NCI-H2107 treated with DMSO at 0.1 percent for 48 hours (cell line): ENCODE measurements at regions not wholly inside any gene's neighbourhood (a gene's known extent, or its start where the extent isn't known, plus 50 kb on each side); places are given as distances from the start of the nearest gene placed in this dataset.
"Not testable (repeated sequence)": the region's sequence is repeated elsewhere in the genome, so short reads cannot be mapped to it uniquely, and the experiment has no call there.

Experiments
- DNase-seq: peaks from one replicate; lab custom pipeline; 2025; ENCODE audit not compliant: unreplicated experiment; lab: John Stamatoyannopoulos, UW

DNA sequence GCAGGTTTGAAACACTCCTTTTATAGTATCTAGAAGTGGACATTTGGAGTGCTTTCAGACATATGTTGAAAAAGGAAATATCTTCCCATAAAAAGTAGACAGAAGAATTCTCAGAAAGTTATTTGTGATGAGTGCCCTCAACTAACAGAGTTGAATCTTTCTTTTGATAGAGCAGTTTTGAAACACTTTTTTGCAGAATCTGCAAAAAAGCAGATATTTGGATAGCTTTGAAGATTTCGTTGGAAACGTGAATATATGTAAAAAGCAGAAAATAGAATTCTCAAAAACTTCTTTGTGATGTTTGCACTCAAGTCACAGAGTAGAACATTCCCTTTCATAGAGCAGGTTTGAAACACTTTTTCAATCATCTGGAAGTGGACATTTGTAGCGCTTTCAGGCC, 676.4 kb upstream of the ZNF337 start:
- not testable (repeated sequence) for DNase-seq

DNA sequence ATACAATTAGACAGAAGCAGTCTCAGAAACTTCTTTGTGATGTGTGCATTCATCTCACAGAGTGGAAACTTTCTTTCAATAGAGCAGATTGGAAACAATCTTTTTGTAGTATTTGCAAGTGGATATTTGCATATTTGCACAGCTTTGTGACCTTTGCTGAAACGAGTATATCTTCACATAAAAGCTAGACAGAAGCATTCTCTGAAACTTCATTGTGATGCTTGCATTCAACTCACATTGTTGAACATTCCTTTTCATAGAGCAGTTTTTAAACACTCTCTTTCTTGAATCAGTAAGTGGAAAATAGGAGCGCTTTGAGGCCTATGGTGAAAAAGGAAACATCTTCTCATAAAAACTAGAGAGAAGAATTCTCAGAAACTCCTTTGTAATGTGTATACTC, 657.9 kb upstream of the ZNF337 start:
- no peak for DNase-seq

DNA sequence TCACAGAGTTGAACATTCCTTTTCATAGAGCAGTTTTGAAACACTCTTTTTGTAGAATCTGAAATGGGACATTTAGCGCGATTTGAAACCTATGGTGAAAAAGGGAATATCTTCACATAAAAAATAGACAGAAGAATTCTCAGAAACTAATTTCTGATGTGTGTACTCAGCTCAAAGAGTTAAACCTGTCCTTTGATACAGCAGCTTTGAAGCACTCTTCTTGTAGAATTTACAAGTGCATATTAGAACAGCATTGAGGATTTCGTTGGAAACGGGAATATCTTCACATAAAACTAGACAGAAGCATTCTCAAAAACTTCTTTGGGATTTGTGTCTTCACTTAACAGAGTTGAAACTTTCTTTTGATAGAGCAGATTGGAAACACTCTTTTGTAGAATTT, 650.7 kb upstream of the ZNF337 start:
- DNase-seq, result no peak

DNA sequence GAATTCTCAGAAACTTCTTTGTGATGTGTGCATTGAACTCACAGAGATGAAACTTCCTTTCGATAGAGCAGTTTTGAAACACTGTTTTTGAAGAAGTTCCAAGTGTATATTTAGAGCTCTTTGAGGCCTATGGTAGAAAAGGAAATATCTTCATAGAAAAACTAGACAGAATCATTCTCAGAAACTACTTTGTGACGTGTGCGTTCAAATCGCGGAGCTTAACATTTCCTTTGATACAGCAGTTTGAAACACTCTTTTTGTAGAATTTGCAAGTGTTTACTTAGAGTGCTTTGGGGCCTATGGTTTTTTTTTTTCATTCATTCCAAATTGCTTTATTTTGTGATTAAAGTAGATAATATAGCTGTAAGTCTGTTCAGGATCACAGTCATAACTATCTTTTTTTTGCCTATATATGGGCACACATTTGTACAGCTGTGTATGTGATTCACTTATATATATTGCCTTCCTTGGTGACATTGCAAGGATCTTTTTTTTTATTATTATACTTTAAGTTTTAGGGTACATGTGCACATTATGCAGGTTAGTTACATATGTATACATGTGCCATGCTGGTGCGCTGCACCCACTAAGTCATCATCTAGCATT, 643.9 kb upstream of the ZNF337 start:
- not testable (repeated sequence) for DNase-seq

DNA sequence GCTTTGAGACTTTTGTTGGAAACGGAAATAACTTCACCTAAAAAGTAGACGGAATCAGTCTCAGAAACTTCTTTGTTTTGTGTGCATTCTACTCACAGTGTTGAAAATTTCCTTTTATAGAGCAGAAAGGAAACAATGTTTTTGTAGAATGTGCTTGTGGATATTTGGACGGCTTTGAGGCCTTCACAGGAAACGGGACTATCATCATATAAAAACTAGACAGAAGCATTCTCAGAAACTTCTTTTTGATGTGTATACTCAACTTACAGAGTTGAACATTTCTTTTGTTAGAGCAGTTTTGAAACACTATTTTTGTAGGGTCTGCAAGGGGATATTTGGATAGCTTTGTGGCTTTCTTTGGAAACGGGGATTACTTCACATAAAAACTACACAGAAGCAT, 627.5 kb upstream of the ZNF337 start:
- DNase-seq, result no peak

DNA sequence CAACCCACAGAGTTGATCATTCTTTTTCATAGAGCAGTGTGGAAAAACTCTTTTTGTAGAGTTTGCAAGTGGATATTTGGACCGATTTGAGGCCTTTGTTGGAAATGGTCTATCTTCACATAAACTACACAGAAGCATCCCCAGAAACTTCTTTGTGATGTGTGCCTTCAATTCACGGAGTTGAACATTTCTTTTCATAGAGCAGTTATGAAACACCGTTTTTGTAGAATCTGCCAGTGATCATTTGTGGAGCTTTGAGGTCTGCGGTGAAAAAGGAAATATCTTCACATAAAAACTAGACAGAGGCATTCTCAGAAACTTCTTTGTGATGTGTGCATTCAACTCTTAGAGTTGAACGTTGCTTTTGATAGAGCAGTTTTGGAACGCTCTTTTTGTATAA, 618.4 kb upstream of the ZNF337 start:
- no peak for DNase-seq

DNA sequence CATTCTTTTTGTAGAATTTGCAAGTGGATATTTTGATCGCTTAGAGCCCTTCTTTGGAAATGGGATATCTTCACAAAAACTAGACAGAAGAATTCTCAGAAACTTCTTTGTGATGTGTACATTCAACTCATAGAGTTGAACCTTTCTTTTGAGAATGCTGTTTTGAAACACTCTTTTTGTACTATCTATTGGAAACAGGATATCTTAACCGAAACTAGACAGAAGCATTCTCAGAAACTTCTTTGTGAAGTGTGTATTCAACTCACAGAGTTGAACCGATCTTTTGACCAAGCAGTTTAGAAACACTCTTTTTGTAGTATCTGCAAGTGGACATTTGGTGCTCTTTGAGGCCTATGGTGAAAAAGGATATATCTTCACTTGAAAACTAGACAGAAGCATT, 613.1 kb upstream of the ZNF337 start:
- DNase-seq, result not testable (repeated sequence)

DNA sequence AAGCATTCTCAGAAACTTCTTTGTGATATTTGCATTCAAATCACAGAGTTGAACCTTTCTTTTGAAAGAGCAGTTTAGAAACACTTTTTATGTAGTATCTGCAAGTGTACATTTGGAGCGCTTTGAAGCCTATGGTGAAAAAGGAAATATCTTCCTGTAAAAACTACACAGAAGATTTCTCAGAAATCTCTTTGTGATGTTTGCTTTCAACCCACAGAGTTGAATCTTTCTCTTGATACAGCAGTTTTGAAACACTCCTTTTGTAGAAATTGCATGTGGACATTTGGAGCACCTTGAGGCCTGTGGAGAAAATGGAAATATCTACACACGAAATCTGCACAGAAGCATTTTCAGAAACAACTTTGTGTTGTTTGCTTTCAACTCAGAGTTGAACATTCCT, 612.3 kb upstream of the ZNF337 start:
- DNase-seq, result no peak

DNA sequence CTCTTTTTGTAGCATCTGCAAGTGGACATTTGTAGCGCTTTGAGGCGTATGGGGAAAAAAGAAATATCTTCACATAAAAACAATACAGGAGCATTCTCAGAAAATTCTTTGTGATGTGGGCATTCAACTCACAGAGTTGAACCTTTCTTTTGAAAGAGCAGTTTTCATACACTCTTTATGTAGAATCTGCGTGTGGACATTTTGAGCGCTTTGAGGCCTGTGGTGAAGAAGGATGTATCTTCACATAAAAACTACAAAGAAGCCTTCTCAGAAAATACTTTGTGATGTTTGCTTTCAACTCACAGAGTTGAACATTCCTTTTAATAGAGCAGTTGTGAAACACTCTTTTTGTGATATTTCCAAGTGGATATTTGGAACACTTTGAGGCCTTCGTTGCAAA, 598.4 kb upstream of the ZNF337 start:
- no peak for DNase-seq

DNA sequence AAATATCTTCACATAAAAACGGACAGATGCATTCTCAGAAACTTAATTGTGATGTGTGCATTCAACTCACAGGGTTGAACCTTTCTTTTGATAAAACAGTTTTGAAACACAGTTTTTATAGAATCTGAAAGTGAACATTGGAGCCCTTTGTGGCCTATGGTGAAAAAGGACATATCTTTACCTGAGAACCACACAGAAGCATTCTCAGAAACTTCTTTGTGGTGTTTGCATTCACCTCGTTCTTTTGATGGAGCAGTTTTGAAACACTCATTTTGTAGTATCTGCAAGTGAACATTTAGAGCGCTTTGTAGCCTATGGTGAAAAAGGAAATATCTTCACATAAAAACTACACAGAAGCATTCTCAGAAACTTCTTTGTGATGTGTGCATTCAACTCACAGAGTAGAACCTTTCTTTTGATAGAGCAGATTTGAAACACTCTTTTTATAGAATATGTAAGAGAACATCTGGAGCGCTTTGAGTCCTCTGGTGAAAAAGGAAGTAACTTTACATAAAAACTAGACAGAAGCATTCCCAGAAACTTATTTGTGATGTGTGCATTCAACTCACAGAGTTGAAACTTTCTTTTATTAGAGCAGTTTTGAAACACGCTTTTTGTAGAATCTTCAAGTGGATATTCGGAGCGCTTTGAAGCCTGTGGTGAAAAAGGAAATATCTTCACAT, 591.9 kb upstream of the ZNF337 start:
- DNase-seq, result not testable (repeated sequence)

DNA sequence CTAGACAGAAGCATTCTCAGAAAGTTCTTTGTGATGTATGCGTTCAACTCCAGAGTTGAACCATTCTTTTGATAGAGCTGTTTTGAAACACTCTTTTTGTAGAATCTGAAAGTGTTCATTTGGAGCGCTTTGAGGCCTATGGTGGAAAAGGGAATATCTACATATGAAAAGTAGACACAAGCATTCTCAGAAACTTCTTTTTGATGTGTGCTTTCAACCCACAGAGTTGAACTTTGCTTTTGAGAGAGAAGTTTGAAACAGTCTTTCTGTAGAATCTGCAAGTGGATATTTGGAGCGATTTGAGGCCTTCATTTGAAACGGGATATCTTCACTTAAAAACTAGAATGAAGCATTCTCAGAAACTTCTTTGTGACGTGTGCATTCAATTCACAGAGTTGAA, 582.6 kb upstream of the ZNF337 start:
- no peak for DNase-seq

DNA sequence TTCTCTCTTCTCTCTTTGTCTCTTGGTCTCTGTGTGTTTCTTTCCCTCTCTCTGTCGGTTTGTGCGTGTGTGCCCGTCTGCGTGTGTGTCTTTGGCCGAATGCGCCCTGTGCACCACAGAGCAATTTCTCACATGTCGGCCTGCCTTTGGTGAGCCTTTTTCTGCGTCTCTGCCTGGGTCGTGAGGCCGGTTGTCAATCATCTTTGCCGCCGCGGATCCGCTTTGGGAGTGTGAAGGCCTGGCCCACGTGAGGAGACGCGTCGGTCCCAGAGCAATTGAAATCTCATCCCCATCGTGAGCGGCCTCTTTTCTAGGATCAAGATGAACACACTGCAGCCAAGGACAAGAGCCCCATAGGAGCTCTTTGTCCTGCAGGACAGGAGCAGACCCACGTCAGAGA, 580.7 kb upstream of the ZNF337 start:
- no peak for DNase-seq

DNA sequence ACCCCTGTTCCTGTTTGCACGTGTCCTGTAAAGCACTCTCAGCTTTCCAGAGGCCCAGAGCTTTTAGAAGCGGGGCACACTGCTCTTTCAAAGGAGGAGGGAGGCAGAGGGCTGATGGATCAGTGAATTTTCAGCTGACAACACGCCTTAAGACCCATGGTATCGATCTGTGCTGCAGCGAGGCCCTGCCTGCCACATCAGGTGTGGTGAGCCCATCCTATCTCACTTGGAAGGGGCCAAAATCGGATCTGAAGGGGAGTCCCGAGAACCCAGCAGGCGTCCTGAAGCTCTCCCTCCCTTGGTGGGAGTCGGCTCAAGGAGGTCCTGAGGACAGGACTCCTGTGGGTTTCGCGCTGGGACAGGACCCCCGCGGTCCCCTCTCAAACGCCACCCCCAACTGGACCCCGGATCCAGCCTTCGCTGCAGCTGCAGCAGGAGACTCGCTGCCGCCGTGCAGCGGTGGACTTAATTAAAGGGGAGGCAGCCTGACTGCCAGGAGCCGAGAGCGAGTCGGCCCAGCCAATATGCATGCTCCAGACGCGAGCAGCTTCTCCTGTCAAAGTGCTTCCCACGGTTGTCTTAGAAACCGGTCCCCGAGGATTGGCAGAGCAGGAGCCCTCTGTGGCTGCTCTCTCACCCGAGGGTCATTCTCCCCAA, 580.0 kb upstream of the ZNF337 start:
- no peak for DNase-seq

DNA sequence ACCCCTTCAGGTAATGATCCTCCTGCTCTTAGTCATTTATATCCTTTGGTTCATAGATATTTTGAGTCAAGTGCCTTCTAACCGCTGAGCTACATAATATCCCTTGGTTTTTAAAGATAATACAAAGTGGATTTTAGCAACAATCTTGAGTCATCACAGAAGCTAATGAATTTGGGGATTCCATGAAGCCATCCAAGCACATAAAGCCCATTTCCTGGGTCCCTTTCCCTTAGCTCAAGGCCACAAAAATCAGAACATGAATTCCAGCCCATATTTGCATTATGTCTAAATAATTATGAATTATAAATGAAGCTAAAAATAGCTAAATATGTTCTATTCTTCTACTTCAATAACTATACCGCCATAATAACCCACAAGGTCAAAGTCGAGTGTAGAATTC, 572.1 kb upstream of the ZNF337 start:
- DNase-seq, result not testable (repeated sequence)

DNA sequence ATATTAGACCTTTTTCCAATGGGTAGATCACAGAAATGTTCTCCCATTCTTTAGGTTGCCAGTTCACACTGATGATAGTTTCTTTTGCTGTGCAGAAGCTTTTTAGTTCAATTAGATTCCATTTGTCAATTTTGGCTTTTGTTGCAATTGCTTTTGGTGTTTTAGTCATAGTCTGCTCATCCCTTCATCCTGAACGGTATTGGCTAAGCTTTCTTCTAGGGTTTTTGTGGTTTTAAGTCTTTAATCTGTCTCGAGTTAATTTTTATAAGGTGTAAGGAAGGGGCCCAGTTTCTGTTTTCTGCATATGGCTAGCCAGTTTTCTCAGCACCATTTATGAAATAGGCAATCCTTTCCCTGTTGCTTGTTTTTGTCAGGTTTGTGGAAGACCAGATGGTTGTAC, 564.3 kb upstream of the ZNF337 start:
- not testable (repeated sequence) for DNase-seq

DNA sequence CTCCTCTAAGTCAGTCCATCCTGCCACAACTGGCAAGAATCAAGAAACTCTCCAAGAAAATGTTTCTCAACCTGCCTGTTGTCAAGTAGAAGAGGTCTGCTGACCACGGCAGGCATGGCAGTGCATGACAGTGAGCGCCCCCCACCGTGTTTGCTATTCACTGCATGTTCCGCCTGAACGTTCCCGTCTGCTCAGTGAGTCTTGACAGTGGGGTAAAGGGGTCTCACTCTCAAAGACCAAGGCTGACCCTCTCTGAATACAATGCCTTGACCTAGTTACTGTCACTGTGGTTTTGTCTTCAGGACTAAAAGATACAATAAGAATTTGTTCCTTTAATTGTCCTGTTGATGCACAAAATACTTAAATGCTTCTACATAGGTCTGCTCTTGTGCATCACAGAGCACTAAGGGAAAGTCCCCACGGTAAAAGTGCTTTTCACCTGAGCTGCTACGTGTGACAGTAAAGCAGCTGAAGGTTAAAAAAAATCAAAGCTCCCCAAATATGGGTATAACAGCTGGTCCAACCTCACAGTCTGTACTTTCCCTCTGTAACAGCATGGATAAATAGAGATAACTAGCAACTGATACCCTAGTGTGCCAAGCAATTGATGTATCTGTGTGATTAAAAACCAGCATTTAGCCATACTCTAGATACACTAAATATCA, 555.8 kb upstream of the ZNF337 start:
- DNase-seq, result not testable (repeated sequence)

DNA sequence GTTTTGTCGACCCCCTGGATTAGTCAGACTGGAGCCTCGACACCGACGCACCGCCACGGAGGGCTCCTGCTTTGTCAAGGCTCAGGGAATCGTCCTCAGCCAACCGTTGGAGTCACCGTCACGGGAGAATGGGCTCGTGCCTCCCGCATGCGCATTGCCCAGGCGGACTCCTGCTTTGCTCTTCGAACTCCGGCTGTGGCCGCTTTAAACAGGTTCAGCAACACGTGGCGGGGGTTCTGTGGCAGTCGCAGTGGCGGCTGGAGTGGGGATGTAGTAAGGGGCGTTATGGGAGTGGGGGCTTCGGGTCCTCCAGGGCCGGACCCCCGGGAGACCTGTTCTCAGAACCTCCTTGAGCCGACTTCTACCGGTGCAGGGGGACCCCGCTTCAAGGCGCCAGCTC, 554.7 kb upstream of the ZNF337 start:
- DNase-seq, result not testable (repeated sequence)

DNA sequence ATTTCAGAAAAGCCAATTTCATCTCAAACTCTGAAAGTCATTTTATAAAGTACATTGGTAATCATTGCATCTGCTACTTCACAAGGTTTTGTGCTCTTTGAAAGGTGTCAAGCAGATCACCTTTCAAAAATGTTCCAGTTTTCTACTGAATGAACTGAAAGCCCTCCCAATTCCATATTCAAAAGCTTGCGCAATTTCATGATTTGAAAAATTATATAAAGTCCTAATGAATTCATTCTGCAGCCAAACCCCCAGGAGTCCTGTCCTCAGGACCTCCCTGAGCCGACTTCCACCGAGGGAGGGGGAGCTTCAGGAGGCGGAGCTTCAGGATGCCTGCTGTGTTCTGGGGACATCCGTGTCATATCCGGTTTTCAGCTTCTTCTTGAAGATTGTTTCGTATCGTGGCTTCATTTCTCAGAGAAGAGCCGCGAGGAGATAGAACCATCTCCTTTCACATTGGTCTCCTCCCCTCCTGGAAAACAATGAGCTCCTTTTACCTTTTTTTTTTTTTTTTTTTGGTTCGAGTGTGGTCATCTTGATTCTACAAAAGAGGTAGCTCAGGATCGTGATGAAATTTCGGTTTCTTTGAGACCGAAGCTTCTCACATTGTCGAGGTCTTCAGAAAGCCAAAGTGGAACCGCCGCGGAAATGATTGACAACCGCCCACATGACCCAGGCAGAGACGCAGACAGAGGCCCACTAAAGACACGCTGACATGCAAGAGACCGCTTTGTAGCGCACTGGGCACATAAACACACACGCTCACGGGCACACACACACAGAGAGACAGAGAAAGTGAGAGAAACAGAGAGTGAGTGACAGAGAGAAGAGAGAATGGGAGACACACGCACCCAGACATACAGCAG, 553.8 kb upstream of the ZNF337 start:
- not testable (repeated sequence) for DNase-seq

DNA sequence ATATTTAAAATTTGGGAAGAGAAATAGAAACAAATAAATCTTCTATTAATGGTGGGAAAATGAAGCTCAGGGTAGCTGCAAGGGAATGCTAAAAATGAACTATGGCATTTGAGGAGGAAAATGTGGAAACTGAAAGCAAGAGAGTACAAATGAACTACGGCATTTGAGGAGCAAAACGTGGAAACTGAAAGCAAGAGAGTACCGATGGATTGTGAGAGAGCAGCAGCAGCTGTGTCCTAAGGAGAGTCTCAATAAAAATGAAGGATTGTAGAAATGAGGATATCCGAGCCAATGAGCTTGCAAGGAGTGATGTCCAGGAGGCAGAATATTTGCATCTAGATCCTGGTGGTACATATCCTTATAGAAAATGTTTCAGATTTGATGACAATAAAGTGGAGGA, 547.1 kb upstream of the ZNF337 start:
- DNase-seq, result no peak

DNA sequence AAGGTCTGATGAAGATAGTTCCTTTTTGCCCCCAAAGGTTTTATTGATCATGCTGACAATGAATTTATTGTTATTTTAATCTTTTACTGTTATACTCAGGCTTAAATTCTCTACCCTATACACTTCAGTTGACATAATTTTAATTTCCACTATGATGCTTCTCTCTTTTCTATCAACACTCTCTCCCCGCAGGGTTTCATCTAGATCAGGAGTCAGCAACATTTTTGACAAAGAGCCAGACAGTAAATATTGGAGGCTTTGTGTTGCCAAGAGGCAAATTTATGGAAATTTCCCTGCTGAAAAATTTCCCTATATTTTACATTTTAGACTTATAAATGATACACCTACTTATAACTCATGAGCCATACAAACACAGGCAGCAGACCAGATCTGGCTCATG, 524.0 kb upstream of the ZNF337 start:
- not testable (repeated sequence) for DNase-seq

DNA sequence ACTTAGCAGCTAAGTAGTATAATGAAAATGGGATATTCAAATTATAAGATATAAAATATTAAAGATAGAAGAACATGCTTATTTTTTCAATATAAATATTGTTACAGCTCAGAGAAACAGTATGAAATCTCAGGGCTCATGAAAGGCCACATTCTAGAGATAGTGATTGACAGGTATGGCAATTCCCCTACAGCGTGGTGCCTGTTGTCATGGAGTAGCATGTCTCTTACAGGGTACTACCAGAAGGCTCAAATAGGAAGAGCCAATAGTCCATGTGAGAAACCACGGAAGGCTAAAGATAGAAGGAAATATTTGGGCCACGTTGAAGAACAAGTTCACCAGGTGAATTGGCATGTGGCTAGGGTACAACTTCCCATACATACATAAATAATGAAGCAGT, 522.9 kb upstream of the ZNF337 start:
- DNase-seq, result not testable (repeated sequence)
